GM12892 (cell line): ENCODE measurements at regions not wholly inside any gene's neighbourhood (a gene's known extent, or its start where the extent isn't known, plus 50 kb on each side); places are given as distances from the start of the nearest gene placed in this dataset.

Experiments used
- POLR2A ChIP-seq: IDR thresholded peaks from 2 replicates; pipeline ENCODE4 v1.6.1; 2011; ENCODE audit warnings: low read depth, low read length, control low read depth
- POLR2AphosphoS5 ChIP-seq: IDR thresholded peaks from 2 replicates; pipeline ENCODE4 v1.6.1; 2011; ENCODE audit warnings: low read depth, low read length, control low read depth
- TAF1 ChIP-seq: IDR thresholded peaks from 2 replicates; pipeline ENCODE4 v1.6.1; 2011; ENCODE audit warnings: low read depth, mild to moderate bottlenecking, control low read depth, low read length, borderline replicate concordance

GRCh38 chr21:25467896-25468295, 139.4 kb downstream of the MRPL39 start:
- TF ChIP-seq POLR2A: no peak
- no peak for TF ChIP-seq TAF1
- no peak for TF ChIP-seq POLR2AphosphoS5
